DOHH2 (cell line): ENCODE measurements at regions not wholly inside any gene's neighbourhood (a gene's known extent, or its start where the extent isn't known, plus 50 kb on each side); places are given as distances from the start of the nearest gene placed in this dataset.

Experiments used
- H3F3A ChIP-seq: fragments of 200-600 bp; sonication (generic), shearing (Covaris generic); 2 replicates; pipeline ENCODE4 v1.6.0; 2016; ENCODE audit warnings: antibody characterized with exemption, mild to moderate bottlenecking; ENCODE audit not compliant: control insufficient read depth, insufficient read depth
- H3K27ac ChIP-seq: fragments of 200-600 bp; sonication (generic); 2 replicates; pipeline ENCODE4 v1.5.1; 2014; ENCODE audit warnings: low read depth, mild to moderate bottlenecking, low read length, moderate library complexity
- H3K27me3 ChIP-seq: fragments of 200-600 bp; sonication (generic); 2 replicates; pipeline ENCODE4 v1.6.1; 2014; ENCODE audit warnings: mild to moderate bottlenecking, low read length, mixed read lengths; ENCODE audit not compliant: control insufficient read depth
- H3K36me3 ChIP-seq: fragments of 200-600 bp; sonication (generic); 2 replicates; pipeline ENCODE4 v1.6.1; 2014; ENCODE audit warnings: mild to moderate bottlenecking, low read length, moderate library complexity, mixed read lengths; ENCODE audit not compliant: control insufficient read depth
- H3K4me1 ChIP-seq: fragments of 200-600 bp; sonication (generic); 2 replicates; pipeline ENCODE4 v1.6.1; 2014; ENCODE audit warnings: mild to moderate bottlenecking, low read length, mixed read lengths; ENCODE audit not compliant: control insufficient read depth
- H3K4me2 ChIP-seq: fragments of 200-600 bp; sonication (generic); 2 replicates; pipeline ENCODE4 v1.6.0; 2014; ENCODE audit warnings: mild to moderate bottlenecking, low read length, moderate library complexity
- H3K4me3 ChIP-seq: fragments of 200-600 bp; sonication (generic); 2 replicates; pipeline ENCODE4 v1.5.1; 2014; ENCODE audit warnings: mild to moderate bottlenecking, low read length, mixed read lengths
- H3K79me2 ChIP-seq: fragments of 200-600 bp; sonication (generic); 2 replicates; pipeline ENCODE4 v1.6.1; 2014; ENCODE audit warnings: mild to moderate bottlenecking, low read length, mixed read lengths; ENCODE audit not compliant: control insufficient read depth
- H3K9me2 ChIP-seq: fragments of 200-600 bp; sonication (generic); replicated peaks from 2 replicates; pipeline ENCODE4 v1.6.1; 2014; ENCODE audit warnings: mild to moderate bottlenecking, low read length, mixed read lengths; ENCODE audit not compliant: control insufficient read depth
- H3K9me3 ChIP-seq: fragments of 200-600 bp; sonication (generic); 2 replicates; pipeline ENCODE4 v1.6.1; 2014; ENCODE audit warnings: antibody characterized with exemption, low read length, mixed read lengths; ENCODE audit not compliant: control insufficient read depth, insufficient read depth
- H4K20me1 ChIP-seq: fragments of 200-600 bp; sonication (generic); 2 replicates; pipeline ENCODE4 v1.6.0; 2014; ENCODE audit warnings: low read depth, mild to moderate bottlenecking, antibody characterized with exemption, low read length, moderate library complexity; ENCODE audit not compliant: control insufficient read depth, insufficient read depth
- EZH2phosphoT487 ChIP-seq: fragments of 200-600 bp; sonication (generic); IDR thresholded peaks from 2 replicates; pipeline ENCODE4 v1.6.1; 2017; ENCODE audit warnings: borderline replicate concordance, mild to moderate bottlenecking, antibody characterized with exemption, low read length, moderate library complexity, mixed read lengths
- TF ChIP-seq, protein P1 (sequence below): fragments of 200-600 bp; sonication (generic); IDR thresholded peaks from one replicate; pipeline ENCODE4 v1.5.1; 2014; ENCODE audit warnings: antibody characterized with exemption, mild to moderate bottlenecking, low read depth, low read length; ENCODE audit not compliant: poor library complexity, severe bottlenecking

DNA sequence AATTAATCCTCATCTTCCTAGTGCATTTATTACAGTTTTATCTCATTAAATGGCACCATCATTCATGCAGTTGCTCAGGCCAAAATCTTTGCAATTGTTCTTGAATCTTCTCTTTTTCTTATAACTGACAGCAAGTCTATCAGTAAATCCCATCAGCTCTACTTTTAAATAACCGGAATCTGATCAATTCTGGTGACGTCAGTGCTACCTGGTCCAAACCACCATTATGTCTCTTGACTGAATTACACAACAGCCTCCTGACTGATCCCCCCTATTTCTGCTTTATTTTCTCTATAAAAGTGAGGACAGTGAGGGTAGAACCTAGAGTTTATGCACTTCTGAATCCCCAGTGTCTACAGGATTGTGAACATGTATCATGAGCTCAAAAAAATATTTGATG is 787.4 kb downstream of the AACS start:
- Histone ChIP-seq H3K27ac (no peak overlapping the region), H3K9me3 (no peaks in the 10 kb centered on the region), H3K79me2 (no peaks in the 10 kb centered on the region), H3K9me2 (no peaks in the 10 kb centered on the region), H3K4me2 (no peak overlapping the region), H3K4me1 (no peaks in the 10 kb centered on the region), H3F3A (no peaks in the 10 kb centered on the region), H4K20me1 (no peaks in the 10 kb centered on the region), H3K4me3 (no peak overlapping the region), H3K36me3 (no peaks in the 10 kb centered on the region), H3K27me3 (no peaks in the 10 kb centered on the region)
- no peak for TF ChIP-seq EZH2phosphoT487
- TF ChIP-seq, protein P1, sequence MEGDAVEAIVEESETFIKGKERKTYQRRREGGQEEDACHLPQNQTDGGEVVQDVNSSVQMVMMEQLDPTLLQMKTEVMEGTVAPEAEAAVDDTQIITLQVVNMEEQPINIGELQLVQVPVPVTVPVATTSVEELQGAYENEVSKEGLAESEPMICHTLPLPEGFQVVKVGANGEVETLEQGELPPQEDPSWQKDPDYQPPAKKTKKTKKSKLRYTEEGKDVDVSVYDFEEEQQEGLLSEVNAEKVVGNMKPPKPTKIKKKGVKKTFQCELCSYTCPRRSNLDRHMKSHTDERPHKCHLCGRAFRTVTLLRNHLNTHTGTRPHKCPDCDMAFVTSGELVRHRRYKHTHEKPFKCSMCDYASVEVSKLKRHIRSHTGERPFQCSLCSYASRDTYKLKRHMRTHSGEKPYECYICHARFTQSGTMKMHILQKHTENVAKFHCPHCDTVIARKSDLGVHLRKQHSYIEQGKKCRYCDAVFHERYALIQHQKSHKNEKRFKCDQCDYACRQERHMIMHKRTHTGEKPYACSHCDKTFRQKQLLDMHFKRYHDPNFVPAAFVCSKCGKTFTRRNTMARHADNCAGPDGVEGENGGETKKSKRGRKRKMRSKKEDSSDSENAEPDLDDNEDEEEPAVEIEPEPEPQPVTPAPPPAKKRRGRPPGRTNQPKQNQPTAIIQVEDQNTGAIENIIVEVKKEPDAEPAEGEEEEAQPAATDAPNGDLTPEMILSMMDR = no peak

DNA sequence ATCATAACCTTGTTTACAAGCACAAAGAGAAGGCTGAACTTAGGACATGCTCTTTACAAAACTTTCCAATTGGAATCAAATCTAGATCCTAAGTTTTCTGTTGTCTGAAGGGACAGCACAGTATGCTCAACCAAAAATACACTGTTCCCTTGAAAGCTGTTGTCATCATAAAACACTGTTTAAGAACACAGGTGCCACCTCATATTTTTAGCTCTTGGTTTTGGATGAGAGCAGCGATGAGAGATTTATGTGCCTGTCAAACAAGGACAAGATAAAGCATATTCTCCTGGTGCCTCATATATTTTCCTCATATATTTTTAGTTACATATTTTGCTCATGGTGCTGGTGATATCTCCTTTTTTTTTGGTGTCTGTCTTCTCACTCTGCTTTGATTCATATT is 788.4 kb downstream of the AACS start:
- no peaks in the 10 kb centered on the region for H3K79me2 ChIP-seq
- H3K4me1 ChIP-seq = no peaks in the 10 kb centered on the region

DNA sequence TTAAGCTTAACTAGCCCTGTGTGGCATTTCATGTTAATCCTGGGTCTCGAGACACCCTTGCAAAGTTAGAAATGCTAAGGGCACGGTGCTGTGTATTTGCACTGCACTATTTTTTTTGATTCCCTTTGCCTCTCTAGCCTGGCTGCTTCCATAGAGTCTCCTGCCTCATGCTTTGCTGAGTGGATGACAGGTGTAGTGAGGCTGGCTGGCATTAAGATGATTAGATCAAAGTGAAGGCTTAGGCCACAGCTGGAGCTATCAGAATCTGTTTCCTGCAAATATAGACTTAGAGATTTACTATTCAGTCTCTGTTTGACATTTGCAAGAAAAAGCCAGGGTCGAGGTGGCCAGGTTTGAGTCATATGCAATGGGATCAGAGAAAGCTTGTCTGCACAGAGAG is 791.1 kb downstream of the AACS start:
- H3K36me3 ChIP-seq = no peaks in the 10 kb centered on the region
- H3K9me3 ChIP-seq = no peaks in the 10 kb centered on the region
- no peak for TF ChIP-seq EZH2phosphoT487
- TF ChIP-seq, protein P1 = no peak
- no peaks in the 10 kb centered on the region for H3K27me3 ChIP-seq
- H3K4me2 ChIP-seq = no peak overlapping the region
- H3K9me2 ChIP-seq = no peaks in the 10 kb centered on the region
- H3K4me1 ChIP-seq = no peaks in the 10 kb centered on the region
- no peaks in the 10 kb centered on the region for H3F3A ChIP-seq
- H3K27ac ChIP-seq = no peak overlapping the region
- H3K79me2 ChIP-seq = no peaks in the 10 kb centered on the region
- no peak overlapping the region for H3K4me3 ChIP-seq
- no peaks in the 10 kb centered on the region for H4K20me1 ChIP-seq

More for the DNA sequence above, 788.4 kb downstream of the AACS start:
- Histone ChIP-seq H3K4me3 (no peak overlapping the region), H3K36me3 (no peaks in the 10 kb centered on the region), H3K27me3 (no peaks in the 10 kb centered on the region), H3K9me2 (no peaks in the 10 kb centered on the region), H3K9me3 (no peaks in the 10 kb centered on the region), H4K20me1 (no peaks in the 10 kb centered on the region), H3F3A (no peaks in the 10 kb centered on the region), H3K4me2 (no peak overlapping the region), H3K27ac (no peak overlapping the region)
- TF ChIP-seq, protein P1 = no peak
- no peak for TF ChIP-seq EZH2phosphoT487

DNA sequence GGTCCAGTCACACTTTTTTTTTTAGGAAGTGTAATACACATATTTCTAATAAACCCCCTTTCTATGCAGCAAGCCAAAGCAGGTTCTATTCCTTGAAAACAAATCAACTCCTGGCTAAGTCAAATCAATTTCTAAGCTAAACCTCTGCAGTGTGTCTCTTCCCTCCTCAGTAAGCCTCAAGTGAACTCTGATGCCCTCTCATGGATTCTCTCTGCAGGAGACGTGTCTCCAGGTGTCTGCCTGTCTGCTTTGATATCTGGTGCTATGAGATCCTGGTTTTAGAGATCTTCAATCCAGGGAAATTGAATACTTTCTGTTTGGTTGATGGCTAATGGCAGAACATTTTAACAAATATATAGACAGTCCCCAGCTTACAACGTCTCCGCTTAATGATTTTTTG is 791.7 kb downstream of the AACS start:
- H4K20me1 ChIP-seq = no peaks in the 10 kb centered on the region
- H3K9me3 ChIP-seq = no peaks in the 10 kb centered on the region
- no peak for TF ChIP-seq EZH2phosphoT487
- TF ChIP-seq, protein P1 = no peak
- H3K27ac ChIP-seq = no peak overlapping the region
- no peaks in the 10 kb centered on the region for H3K79me2 ChIP-seq
- no peaks in the 10 kb centered on the region for H3K27me3 ChIP-seq
- H3K4me2 ChIP-seq = no peak overlapping the region
- H3K9me2 ChIP-seq = no peaks in the 10 kb centered on the region
- H3K4me3 ChIP-seq = no peak overlapping the region
- H3F3A ChIP-seq = no peaks in the 10 kb centered on the region
- no peaks in the 10 kb centered on the region for H3K36me3 ChIP-seq
- no peaks in the 10 kb centered on the region for H3K4me1 ChIP-seq
